ENCODE measurements at regions not wholly inside any gene's neighbourhood (a gene's known extent, or its start where the extent isn't known, plus 50 kb on each side); places are given as distances from the start of the nearest gene placed in this dataset.

DNA sequence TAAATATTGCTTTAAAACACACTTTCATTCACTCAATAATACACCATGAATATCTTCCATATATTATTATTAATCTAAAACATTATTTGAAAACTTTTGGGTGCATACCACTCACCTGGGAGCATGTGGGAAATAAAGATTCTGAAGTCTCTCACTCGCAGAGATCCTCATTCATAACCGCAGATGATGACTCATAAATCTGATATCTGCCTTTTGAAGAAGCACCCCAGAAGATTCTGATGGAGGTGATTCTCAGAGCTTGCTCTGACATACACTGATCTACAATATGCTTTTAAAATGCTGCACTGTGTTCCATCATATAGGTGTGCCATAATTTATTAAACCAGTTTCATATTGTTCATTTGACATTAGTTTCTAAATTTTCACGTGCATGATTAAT, 135.0 kb upstream of the SGK1 start:
- Histone ChIP-seq H3K4me3 (ENCODE audit: low read depth in 1 of 2, low read length in 1 of 2) (no peak overlapping the region), H3K9me3 (no peaks in the 10 kb centered on the region), H3K4me1 (ENCODE audit: control insufficient read depth in 1 of 2, insufficient read depth in 1 of 2, low read depth in 1 of 2, low read length in 1 of 2) (no peaks in the 10 kb centered on the region), H3K27me3 (no peaks in the 10 kb centered on the region), H3K27ac (no peak overlapping the region), H3K36me3 (no peaks in the 10 kb centered on the region)
- TF ChIP-seq, protein P1, sequence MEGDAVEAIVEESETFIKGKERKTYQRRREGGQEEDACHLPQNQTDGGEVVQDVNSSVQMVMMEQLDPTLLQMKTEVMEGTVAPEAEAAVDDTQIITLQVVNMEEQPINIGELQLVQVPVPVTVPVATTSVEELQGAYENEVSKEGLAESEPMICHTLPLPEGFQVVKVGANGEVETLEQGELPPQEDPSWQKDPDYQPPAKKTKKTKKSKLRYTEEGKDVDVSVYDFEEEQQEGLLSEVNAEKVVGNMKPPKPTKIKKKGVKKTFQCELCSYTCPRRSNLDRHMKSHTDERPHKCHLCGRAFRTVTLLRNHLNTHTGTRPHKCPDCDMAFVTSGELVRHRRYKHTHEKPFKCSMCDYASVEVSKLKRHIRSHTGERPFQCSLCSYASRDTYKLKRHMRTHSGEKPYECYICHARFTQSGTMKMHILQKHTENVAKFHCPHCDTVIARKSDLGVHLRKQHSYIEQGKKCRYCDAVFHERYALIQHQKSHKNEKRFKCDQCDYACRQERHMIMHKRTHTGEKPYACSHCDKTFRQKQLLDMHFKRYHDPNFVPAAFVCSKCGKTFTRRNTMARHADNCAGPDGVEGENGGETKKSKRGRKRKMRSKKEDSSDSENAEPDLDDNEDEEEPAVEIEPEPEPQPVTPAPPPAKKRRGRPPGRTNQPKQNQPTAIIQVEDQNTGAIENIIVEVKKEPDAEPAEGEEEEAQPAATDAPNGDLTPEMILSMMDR (IDR thresholded peaks at IDR 0.05), result no peak

DNA sequence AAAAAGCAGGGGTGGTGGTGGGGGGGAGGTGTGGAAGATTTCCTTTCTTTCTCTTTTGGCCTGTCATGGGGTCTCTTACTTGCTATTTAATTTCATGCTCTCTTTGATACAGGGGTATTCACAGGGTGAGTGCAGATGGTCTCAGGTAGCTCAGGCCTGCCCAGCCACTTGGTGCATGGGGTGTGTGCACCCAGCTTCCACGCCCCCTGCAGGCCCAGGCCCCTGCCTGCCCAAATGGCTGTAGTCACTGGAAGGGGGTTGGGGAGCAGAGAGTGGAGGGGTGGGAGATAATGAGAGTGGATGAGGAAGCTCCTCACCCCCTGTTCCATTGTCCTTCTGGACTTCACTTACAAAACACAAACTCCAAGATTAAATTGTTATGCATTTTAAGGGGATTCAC, 133.6 kb upstream of the SGK1 start:
- Histone ChIP-seq H3K4me3 (ENCODE audit: low read depth in 1 of 2, low read length in 1 of 2) (no peak overlapping the region), H3K27ac (no peak overlapping the region), H3K36me3 (no peaks in the 10 kb centered on the region), H3K27me3 (no peaks in the 10 kb centered on the region), H3K4me1 (ENCODE audit: control insufficient read depth in 1 of 2, insufficient read depth in 1 of 2, low read depth in 1 of 2, low read length in 1 of 2) (no peaks in the 10 kb centered on the region), H3K9me3 (no peaks in the 10 kb centered on the region)
- TF ChIP-seq, protein P1 (IDR thresholded peaks at IDR 0.05), result no peak

DNA sequence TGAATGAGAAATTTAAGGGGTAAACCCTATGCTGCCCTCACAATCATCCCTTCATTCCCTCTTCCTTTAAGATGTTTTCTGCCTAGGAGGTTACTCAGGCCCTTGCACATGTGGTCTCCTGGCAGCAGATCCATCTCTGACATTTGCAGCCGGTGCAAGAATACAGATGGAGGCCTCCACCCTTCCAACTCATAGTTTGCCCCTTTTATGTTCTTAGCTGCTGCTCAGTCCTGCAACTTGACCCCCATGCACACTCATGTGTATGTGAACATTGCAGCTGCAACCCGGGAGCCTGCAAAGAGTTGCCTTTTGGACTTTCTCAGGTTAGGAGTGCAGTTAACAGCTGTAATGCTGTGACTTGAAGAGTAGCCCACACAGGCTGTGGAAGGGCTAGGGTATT, 131.9 kb upstream of the SGK1 start:
- Histone ChIP-seq H3K9me3 (no peaks in the 10 kb centered on the region), H3K4me1 (ENCODE audit: control insufficient read depth in 1 of 2, insufficient read depth in 1 of 2, low read depth in 1 of 2, low read length in 1 of 2) (no peaks in the 10 kb centered on the region), H3K27ac (no peak overlapping the region), H3K4me3 (ENCODE audit: low read depth in 1 of 2, low read length in 1 of 2) (no peak overlapping the region), H3K36me3 (no peaks in the 10 kb centered on the region), H3K27me3 (no peaks in the 10 kb centered on the region)
- TF ChIP-seq, protein P1 (IDR thresholded peaks at IDR 0.05), result no peak

DNA sequence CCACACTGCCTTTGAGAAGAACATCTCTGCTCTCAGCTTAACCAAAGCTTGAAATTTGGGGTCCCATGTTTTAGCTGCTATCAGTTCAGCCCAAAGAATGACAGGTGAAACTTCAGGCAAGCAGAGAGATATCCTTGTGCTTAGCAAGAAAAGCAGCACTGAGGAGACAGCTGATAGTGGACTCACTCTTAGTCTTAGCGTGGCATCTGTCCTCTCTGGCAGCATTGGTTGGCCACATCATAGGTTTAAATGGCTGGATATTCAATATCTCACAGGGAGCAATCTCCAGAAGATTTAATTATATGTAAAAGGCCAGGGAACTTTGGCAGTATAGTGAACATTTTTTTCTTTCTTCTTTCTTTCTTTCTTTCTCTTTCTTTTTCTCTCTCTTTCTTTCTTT, 131.1 kb upstream of the SGK1 start:
- TF ChIP-seq, protein P1 (IDR thresholded peaks at IDR 0.05), result no peak
- no peak overlapping the region for H3K27ac ChIP-seq
- no peaks in the 10 kb centered on the region for H3K4me1 ChIP-seq (ENCODE audit: control insufficient read depth in 1 of 2, insufficient read depth in 1 of 2, low read depth in 1 of 2, low read length in 1 of 2)
- no peaks in the 10 kb centered on the region for H3K27me3 ChIP-seq
- H3K9me3 ChIP-seq, result no peaks in the 10 kb centered on the region
- no peak overlapping the region for H3K4me3 ChIP-seq (ENCODE audit: low read depth in 1 of 2, low read length in 1 of 2)
- H3K36me3 ChIP-seq, result no peaks in the 10 kb centered on the region

DNA sequence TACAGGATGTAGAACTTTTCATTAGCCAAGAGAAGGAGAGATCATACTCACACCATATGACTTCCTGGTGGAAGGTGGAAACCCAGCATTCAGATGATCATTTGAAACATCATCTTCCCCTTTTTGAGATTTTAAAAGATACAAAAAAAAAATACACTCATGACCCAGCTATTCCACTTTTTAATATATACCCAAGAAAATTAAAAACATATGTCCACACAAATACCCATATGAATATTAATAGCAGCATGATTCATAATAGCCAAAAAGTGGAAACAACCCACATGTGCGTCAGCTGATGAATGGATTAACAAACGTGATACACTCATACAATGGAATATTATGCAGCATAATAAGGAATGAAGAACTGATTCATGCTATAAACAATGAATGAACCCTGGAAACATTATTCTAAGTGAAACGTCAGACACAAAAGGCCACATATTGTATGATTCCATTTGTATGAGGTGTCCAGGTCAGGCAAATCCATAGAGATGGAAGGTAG, 130.0 kb upstream of the SGK1 start:
- H3K9me3 ChIP-seq, result no peaks in the 10 kb centered on the region
- H3K27me3 ChIP-seq, result no peaks in the 10 kb centered on the region
- no peaks in the 10 kb centered on the region for H3K36me3 ChIP-seq
- H3K27ac ChIP-seq, result no peak overlapping the region
- no peaks in the 10 kb centered on the region for H3K4me1 ChIP-seq (ENCODE audit: control insufficient read depth in 1 of 2, insufficient read depth in 1 of 2, low read depth in 1 of 2, low read length in 1 of 2)
- H3K4me3 ChIP-seq (ENCODE audit: low read depth in 1 of 2, low read length in 1 of 2), result no peak overlapping the region
- TF ChIP-seq, protein P1 (IDR thresholded peaks at IDR 0.05), result no peak

DNA sequence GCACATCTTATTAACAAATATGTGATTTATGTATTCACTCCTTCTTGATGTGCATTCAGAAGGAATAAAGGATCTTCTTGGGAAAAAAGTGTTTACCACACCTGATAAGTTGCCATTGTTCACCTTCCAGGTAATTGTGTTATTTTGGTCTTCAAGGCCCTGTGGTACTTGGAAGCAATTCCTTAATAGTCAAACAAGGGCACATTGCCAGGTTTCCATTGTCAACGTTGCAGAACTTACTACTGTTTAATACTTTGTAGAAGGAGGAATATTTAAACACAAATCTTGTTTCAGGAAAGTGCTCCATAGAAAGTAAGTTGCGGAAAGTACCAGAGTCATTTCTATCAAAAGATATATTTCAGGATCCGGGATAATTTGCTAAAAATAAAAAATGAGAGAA, 129.5 kb upstream of the SGK1 start:
- no peak overlapping the region for H3K27ac ChIP-seq
- H3K36me3 ChIP-seq, result no peaks in the 10 kb centered on the region
- no peak overlapping the region for H3K4me3 ChIP-seq (ENCODE audit: low read depth in 1 of 2, low read length in 1 of 2)

More for the DNA sequence above, 129.5 kb upstream of the SGK1 start:
- TF ChIP-seq, protein P1 (IDR thresholded peaks at IDR 0.05), result no peak
- H3K27me3 ChIP-seq, result no peaks in the 10 kb centered on the region
- no peaks in the 10 kb centered on the region for H3K4me1 ChIP-seq (ENCODE audit: control insufficient read depth in 1 of 2, insufficient read depth in 1 of 2, low read depth in 1 of 2, low read length in 1 of 2)
- no peaks in the 10 kb centered on the region for H3K9me3 ChIP-seq
